ENCODE measurements at regions not wholly inside any gene's neighbourhood (a gene's known extent, or its start where the extent isn't known, plus 50 kb on each side); places are given as distances from the start of the nearest gene placed in this dataset.

GRCh38 chr18:32542221-32542798 is 71.6 kb upstream of the GAREM1 start:
- 67% methylated on average over 5 of the region's 5 CpGs for WGBS
- Histone ChIP-seq H3K36me3 (ENCODE audit: control insufficient read depth in 4 of 4, insufficient read depth in 3 of 4, low read depth in 1 of 4, low read length in 3 of 4) (no peaks in the 10 kb centered on the region), H3K9ac (ENCODE audit: low read depth in 1 of 2, low read length in 2 of 2) (no peak overlapping the region), H3K4me1 (ENCODE audit: control insufficient read depth in 4 of 4, insufficient read depth in 4 of 4, low read length in 3 of 4) (no peaks in the 10 kb centered on the region), H3K27me3 (ENCODE audit: control insufficient read depth in 4 of 4, insufficient read depth in 4 of 4, low read length in 3 of 4) (no peaks in the 10 kb centered on the region), H3K9me3 (ENCODE audit: control insufficient read depth in 4 of 4, low read length in 3 of 4) (no peaks in the 10 kb centered on the region), H3K4me3 (ENCODE audit: low read depth in 1 of 3, low read length in 3 of 3) (no peak overlapping the region), H3K27ac (ENCODE audit: low read depth in 1 of 2, low read length in 2 of 2) (no peak overlapping the region)
- no peak for TF ChIP-seq RXRA (IDR thresholded peaks at IDR 0.05)
- peak; percentile 28 for TF ChIP-seq FOXA2 (IDR thresholded peaks at IDR 0.05)
- no peak for DNase-seq (ENCODE audit: low spot score)

GRCh38 chr18:32530947-32531651 is 60.4 kb upstream of the GAREM1 start:
- no peaks in the 10 kb centered on the region for H3K36me3 ChIP-seq (ENCODE audit: control insufficient read depth in 4 of 4, insufficient read depth in 3 of 4, low read depth in 1 of 4, low read length in 3 of 4)
- no peaks in the 10 kb centered on the region for H3K27me3 ChIP-seq (ENCODE audit: control insufficient read depth in 4 of 4, insufficient read depth in 4 of 4, low read length in 3 of 4)
- DNase-seq (ENCODE audit: low spot score), result no peak
- no peak overlapping the region for H3K27ac ChIP-seq (ENCODE audit: low read depth in 1 of 2, low read length in 2 of 2)
- no peaks in the 10 kb centered on the region for H3K4me1 ChIP-seq (ENCODE audit: control insufficient read depth in 4 of 4, insufficient read depth in 4 of 4, low read length in 3 of 4)
- no peaks in the 10 kb centered on the region for H3K9me3 ChIP-seq (ENCODE audit: control insufficient read depth in 4 of 4, low read length in 3 of 4)
- no peak overlapping the region for H3K4me3 ChIP-seq (ENCODE audit: low read depth in 1 of 3, low read length in 3 of 3)
- no peak overlapping the region for H3K9ac ChIP-seq (ENCODE audit: low read depth in 1 of 2, low read length in 2 of 2)
- no peak for TF ChIP-seq HNF4G (IDR thresholded peaks at IDR 0.05)
- TF ChIP-seq FOXA1 (IDR thresholded peaks at IDR 0.05), result no peak
- TF ChIP-seq ATF3 (IDR thresholded peaks at IDR 0.05), result no peak
- TF ChIP-seq CTCF (IDR thresholded peaks at IDR 0.05; ENCODE audit: low read depth, low read length, missing input control), result no peak
- no peak for TF ChIP-seq YY1 (IDR thresholded peaks at IDR 0.05)
- no peak for TF ChIP-seq NR2F2 (IDR thresholded peaks at IDR 0.05)
- WGBS, result 72% methylated on average over 3 of the region's 3 CpGs

- H3K27ac ChIP-seq (ENCODE audit: low read depth in 1 of 2, low read length in 2 of 2), result no peak overlapping the region
- 88% methylated on average over 3 of the region's 3 CpGs for WGBS
- no peaks in the 10 kb centered on the region for H3K36me3 ChIP-seq (ENCODE audit: control insufficient read depth in 4 of 4, insufficient read depth in 3 of 4, low read depth in 1 of 4, low read length in 3 of 4)
- H3K9ac ChIP-seq (ENCODE audit: low read depth in 1 of 2, low read length in 2 of 2), result no peak overlapping the region
- no peak overlapping the region for H3K4me3 ChIP-seq (ENCODE audit: low read depth in 1 of 3, low read length in 3 of 3)
- no peaks in the 10 kb centered on the region for H3K9me3 ChIP-seq (ENCODE audit: control insufficient read depth in 4 of 4, low read length in 3 of 4)
- H3K27me3 ChIP-seq (ENCODE audit: control insufficient read depth in 4 of 4, insufficient read depth in 4 of 4, low read length in 3 of 4), result no peaks in the 10 kb centered on the region
- no peak for DNase-seq (ENCODE audit: low spot score)
- H3K4me1 ChIP-seq (ENCODE audit: control insufficient read depth in 4 of 4, insufficient read depth in 4 of 4, low read length in 3 of 4), result no peaks in the 10 kb centered on the region
- no peak for TF ChIP-seq MAX (IDR thresholded peaks at IDR 0.05)
- TF ChIP-seq SP1 (IDR thresholded peaks at IDR 0.05), result no peak
- TF ChIP-seq ATF3 (IDR thresholded peaks at IDR 0.05), result no peak
- no peak for TF ChIP-seq CTCF (IDR thresholded peaks at IDR 0.05; ENCODE audit: low read depth, low read length, missing input control)
- TF ChIP-seq FOXA1 (IDR thresholded peaks at IDR 0.05), result no peak
- no peak for TF ChIP-seq REST (IDR thresholded peaks at IDR 0.05)
- TF ChIP-seq FOXA2 (IDR thresholded peaks at IDR 0.05), result no peak
- TF ChIP-seq JUND (IDR thresholded peaks at IDR 0.05), result no peak
- TF ChIP-seq RAD21 (IDR thresholded peaks at IDR 0.05), result no peak
- TF ChIP-seq NR2F2 (IDR thresholded peaks at IDR 0.05), result no peak
Measured at GRCh38 chr18:32529722-32530420, 59.2 kb upstream of the GAREM1 start.

Measured in liver (tissue), 8 donors.